Pancreas (tissue), 10 donors: ENCODE measurements at regions not wholly inside any gene's neighbourhood (a gene's known extent, or its start where the extent isn't known, plus 50 kb on each side); places are given as distances from the start of the nearest gene placed in this dataset.

Experiments used
- ATAC-seq, 4 donors: fragments of 200-7000 bp; cut with Tn5 transposase; one replicate each; pipeline versions ENCODE4 v1.8.0 to v1.9.1; 2020; ENCODE audit warnings: mild to moderate bottlenecking in 4 of 4, moderate library complexity in 4 of 4
- DNase-seq, 6 donors: peaks; one replicate each; pipeline ENCODE4 v3.0.0-alpha.2; 2020
- FAIRE-seq: peaks from 2 replicates; lab custom pipeline; 2012; peaks lifted over from hg19 to GRCh38; lab: Jason Lieb, UNC
- H3K27ac ChIP-seq, 4 donors: fragments of 200-600 bp; sonication (generic); 1 replicate in 3 of 4; 2 replicates in 1 of 4; pipeline versions ENCODE4 v1.5.0 to v1.8.0; 2020
- H3K27me3 ChIP-seq, 4 donors: fragments of 200-600 bp; one replicate each; pipeline ENCODE4 v1.8.0; 2021
- H3K36me3 ChIP-seq, 3 donors: fragments of 200-600 bp; sonication (generic) in 1 of 3; one replicate each; pipeline versions ENCODE4 v1.5.0 to v1.8.0; 2020 to 2021
- H3K4me1 ChIP-seq, 3 donors: fragments of 200-600 bp; one replicate each; pipeline ENCODE4 v1.8.0; 2021
- H3K4me3 ChIP-seq, 4 donors: fragments of 200-600 bp; sonication (generic) in 2 of 4; one replicate each; pipeline versions ENCODE4 v1.5.0 to v1.8.0; 2020 to 2021
- H3K9me3 ChIP-seq, 4 donors: fragments of 200-600 bp; one replicate each; pipeline ENCODE4 v1.8.0; 2021
- WGBS, 2 donors: extraction: QIAGEN DNeasy Blood & Tissue Kit; methylation state at CpG; one replicate each; pipeline ENCODE4 v1.1.7; 2013; 5-methylcytosine and 5-hydroxymethylcytosine counted together
- intact Hi-C, 3 donors: fragments of 100-400 bp; cut with DNase I; formaldehyde crosslinking; loops; one replicate each; pipeline versions ENCODE4 v1.11.1 to v1.14.2; 2022
- TF ChIP-seq, protein P1 (sequence below), 4 donors: fragments of 200-600 bp; sonication (generic) in 3 of 4; IDR thresholded peaks; one replicate each; pipeline versions ENCODE4 v1.5.0 to v1.8.0; 2021; ENCODE audit warnings: antibody characterized with exemption in 4 of 4
- donor health status: healthy with polysubstance abuse.
- donor health status: DM: no; HTN: no; CAD: no; lungs with moderate emphysema.
- donor health status: DM: no; HTN: no; CAD: no.
- donor health status: control.
- donor health status: control.
- donor health status: Bipolar disorder and iron deficiency.
- donor health status: DM: yes; HTN: yes; CAD: no.
- donor health status: DM: no; HTN: no; CAD: no.
- donor health status: DM: no; HTN: no; CAD: no.
- donor health status: DM: yes; HTN: yes; CAD: no.

DNA sequence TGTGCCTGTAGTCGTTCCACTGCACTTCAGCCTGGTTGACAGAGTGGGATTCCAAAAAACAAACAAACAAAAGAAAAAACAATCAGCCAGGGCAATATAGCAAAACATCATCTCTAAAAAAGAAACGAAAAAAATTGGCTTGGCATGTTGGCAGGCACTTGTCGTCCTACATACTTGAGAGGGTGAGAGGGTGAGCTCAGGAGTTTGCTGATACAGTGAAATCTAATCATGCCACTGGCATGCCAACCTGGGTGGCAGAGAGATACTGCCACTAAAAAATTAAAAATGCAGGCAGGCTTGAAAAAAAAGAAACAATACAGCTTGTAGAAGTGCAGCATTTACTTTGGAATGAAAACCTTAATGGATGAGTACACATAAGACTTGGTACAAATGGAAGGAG, 282.9 kb upstream of the RGPD4 start:
- no peaks in the 10 kb centered on the region for H3K9me3 ChIP-seq
- WGBS, 2 donors: 45 to 57% methylated on average over 3 of the region's 3 CpGs
- TF ChIP-seq, protein P1, sequence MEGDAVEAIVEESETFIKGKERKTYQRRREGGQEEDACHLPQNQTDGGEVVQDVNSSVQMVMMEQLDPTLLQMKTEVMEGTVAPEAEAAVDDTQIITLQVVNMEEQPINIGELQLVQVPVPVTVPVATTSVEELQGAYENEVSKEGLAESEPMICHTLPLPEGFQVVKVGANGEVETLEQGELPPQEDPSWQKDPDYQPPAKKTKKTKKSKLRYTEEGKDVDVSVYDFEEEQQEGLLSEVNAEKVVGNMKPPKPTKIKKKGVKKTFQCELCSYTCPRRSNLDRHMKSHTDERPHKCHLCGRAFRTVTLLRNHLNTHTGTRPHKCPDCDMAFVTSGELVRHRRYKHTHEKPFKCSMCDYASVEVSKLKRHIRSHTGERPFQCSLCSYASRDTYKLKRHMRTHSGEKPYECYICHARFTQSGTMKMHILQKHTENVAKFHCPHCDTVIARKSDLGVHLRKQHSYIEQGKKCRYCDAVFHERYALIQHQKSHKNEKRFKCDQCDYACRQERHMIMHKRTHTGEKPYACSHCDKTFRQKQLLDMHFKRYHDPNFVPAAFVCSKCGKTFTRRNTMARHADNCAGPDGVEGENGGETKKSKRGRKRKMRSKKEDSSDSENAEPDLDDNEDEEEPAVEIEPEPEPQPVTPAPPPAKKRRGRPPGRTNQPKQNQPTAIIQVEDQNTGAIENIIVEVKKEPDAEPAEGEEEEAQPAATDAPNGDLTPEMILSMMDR (IDR thresholded peaks at IDR 0.05): no peak
- H3K27ac ChIP-seq: no peak overlapping the region
- no peak for ATAC-seq
- DNase-seq: no peak
- no peaks in the 10 kb centered on the region for H3K4me1 ChIP-seq
- H3K4me3 ChIP-seq: no peak overlapping the region
- H3K27me3 ChIP-seq: no peaks in the 10 kb centered on the region
- intact Hi-C loops: no loop called here
- no peak for FAIRE-seq
- no peaks in the 10 kb centered on the region for H3K36me3 ChIP-seq

DNA sequence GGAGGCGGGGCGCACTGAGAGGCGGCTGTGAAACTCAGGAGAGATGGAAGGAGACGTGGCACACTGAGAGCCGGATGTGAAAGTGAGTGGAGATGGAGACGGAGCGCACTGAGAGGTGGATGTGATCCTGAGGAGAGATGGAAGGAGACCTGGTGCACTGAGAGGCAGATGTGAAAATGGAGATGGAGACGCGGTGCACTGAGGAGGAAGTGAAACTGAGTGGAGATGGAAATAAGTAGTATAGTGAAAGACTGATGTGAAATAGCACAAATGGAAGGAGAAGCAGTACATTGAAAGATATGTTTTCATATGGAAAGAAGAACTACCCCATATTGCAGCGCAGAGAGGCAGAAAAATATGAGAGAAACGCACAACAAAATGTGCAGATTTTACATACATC, 281.6 kb upstream of the RGPD4 start:
- Histone ChIP-seq H3K27me3 (no peaks in the 10 kb centered on the region), H3K27ac (no peak overlapping the region), H3K36me3 (no peaks in the 10 kb centered on the region), H3K9me3 (no peaks in the 10 kb centered on the region), H3K4me1 (no peaks in the 10 kb centered on the region), H3K4me3 (no peak overlapping the region)
- FAIRE-seq: no peak
- TF ChIP-seq, protein P1 (IDR thresholded peaks at IDR 0.05): no peak
- no peak for DNase-seq
- 80 to 87% methylated on average over 11 of the region's 11 CpGs for WGBS, 2 donors
- no peak for ATAC-seq
- intact Hi-C loops: no loop called here

DNA sequence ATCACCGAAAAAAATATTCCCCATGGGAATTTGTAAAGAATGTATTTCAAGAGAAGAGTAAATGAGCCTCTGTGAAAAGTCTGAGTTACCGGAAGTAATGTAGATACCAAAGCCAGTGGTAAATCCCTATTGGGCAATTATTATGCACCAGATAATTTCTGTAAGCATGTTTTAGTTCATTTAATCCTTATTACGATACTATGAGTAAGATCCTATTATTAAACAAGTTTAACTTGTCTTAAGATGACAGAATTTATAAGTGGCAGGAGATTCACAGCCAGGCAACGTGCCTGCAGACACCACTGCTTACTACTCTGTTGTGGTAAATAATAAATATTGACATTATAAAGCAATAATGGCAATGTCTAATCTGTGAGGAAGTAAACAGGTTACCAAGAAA, 280.8 kb upstream of the RGPD4 start:
- FAIRE-seq (no peak), DNase-seq (no peak), ATAC-seq (no peak)
- TF ChIP-seq, protein P1 (IDR thresholded peaks at IDR 0.05): no peak
- Histone ChIP-seq H3K4me3 (no peak overlapping the region), H3K36me3 (no peaks in the 10 kb centered on the region), H3K27me3 (no peaks in the 10 kb centered on the region), H3K4me1 (no peaks in the 10 kb centered on the region), H3K9me3 (no peaks in the 10 kb centered on the region), H3K27ac (no peak overlapping the region)
- WGBS, 2 donors: 51 to 56% methylated on average over 4 of the region's 4 CpGs
- intact Hi-C loops: no loop called here

DNA sequence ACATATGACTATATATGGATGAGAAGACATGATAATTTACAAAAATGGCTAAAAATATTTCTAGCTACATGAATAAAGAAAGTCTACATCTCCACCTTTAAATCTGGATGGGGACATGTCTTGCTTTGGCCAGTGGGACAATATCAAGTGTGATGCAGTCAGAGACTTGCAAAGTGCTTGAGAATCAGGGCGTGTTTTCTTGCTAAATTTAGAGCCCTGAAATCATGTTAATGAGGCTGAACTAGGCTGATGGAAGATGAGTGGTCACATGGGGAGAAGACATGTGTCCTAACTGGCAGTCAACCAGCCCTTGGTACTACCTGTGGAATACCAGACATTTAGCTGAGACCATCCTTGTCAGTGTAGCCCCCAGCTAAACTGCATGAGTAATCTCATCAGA, 278.5 kb upstream of the RGPD4 start:
- intact Hi-C loops: no loop called here
- no peak overlapping the region for H3K27ac ChIP-seq
- no peaks in the 10 kb centered on the region for H3K9me3 ChIP-seq
- H3K4me3 ChIP-seq: no peak overlapping the region
- TF ChIP-seq, protein P1 (IDR thresholded peaks at IDR 0.05): no peak
- H3K4me1 ChIP-seq: no peaks in the 10 kb centered on the region
- WGBS, 2 donors: 40 to 46% methylated on average over 1 of the region's 1 CpG
- H3K27me3 ChIP-seq: no peaks in the 10 kb centered on the region
- no peak for FAIRE-seq
- no peak for DNase-seq
- no peaks in the 10 kb centered on the region for H3K36me3 ChIP-seq
- no peak for ATAC-seq

DNA sequence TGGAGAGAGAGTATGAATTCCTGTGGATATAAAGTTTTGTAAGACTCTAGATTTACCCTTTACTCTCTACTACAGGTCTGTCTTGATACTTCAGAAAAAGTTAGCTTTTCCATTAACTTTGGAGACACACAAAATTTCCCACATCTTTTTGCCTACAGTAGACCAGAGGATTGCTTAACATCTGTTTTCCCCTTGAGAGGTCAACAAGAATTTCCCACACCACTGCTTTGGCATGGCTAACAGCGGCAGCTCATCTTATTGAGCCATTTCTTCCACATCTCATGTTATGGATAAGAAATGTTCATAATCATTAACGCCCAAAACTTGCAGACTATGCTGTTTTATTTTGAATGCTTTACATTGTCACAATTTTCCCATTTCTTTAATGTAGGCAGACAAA, 273.6 kb upstream of the RGPD4 start:
- FAIRE-seq (no peak), ATAC-seq (no peak), DNase-seq (no peak)
- no peaks in the 10 kb centered on the region for H3K4me1 ChIP-seq
- no peaks in the 10 kb centered on the region for H3K27me3 ChIP-seq
- H3K4me3 ChIP-seq: no peak overlapping the region
- no peaks in the 10 kb centered on the region for H3K9me3 ChIP-seq
- intact Hi-C loops: no loop called here
- H3K27ac ChIP-seq: no peak overlapping the region
- H3K36me3 ChIP-seq: no peaks in the 10 kb centered on the region
- 53 to 56% methylated on average over 2 of the region's 2 CpGs for WGBS, 2 donors
- TF ChIP-seq, protein P1 (IDR thresholded peaks at IDR 0.05): no peak
